GM12873 (cell line): ENCODE measurements at regions not wholly inside any gene's neighbourhood (a gene's known extent, or its start where the extent isn't known, plus 50 kb on each side); places are given as distances from the start of the nearest gene placed in this dataset.

ENCODE experiments used
- CTCF ChIP-seq: IDR thresholded peaks from 2 replicates; pipeline ENCODE4 v1.5.1; 2012; ENCODE audit warnings: low read depth, mild to moderate bottlenecking, moderate library complexity, low read length, control low read depth; ENCODE audit not compliant: insufficient read depth; ENCODE audit errors: missing control alignments

- TF ChIP-seq CTCF = no peak
These were observed 96.0 kb upstream of the SYT6 start for GRCh38 chr1:114249691-114250090.

GRCh38 chr1:114248162-114248561, 94.5 kb upstream of the SYT6 start:
- TF ChIP-seq CTCF = no peak

- no peak for TF ChIP-seq CTCF
These were observed 84.4 kb upstream of the SYT6 start for GRCh38 chr1:114238053-114238452.

GRCh38 chr1:114236517-114236916, 82.8 kb upstream of the SYT6 start:
- TF ChIP-seq CTCF = no peak

GRCh38 chr1:114235960-114236359, 82.3 kb upstream of the SYT6 start:
- no peak for TF ChIP-seq CTCF

GRCh38 chr1:114235281-114235680, 81.6 kb upstream of the SYT6 start:
- TF ChIP-seq CTCF = no peak

- no peak for TF ChIP-seq CTCF
These were observed 80.9 kb upstream of the SYT6 start for GRCh38 chr1:114234408-114235124.
